ENCODE measurements at regions not wholly inside any gene's neighbourhood (a gene's known extent, or its start where the extent isn't known, plus 50 kb on each side); places are given as distances from the start of the nearest gene placed in this dataset.

DNA sequence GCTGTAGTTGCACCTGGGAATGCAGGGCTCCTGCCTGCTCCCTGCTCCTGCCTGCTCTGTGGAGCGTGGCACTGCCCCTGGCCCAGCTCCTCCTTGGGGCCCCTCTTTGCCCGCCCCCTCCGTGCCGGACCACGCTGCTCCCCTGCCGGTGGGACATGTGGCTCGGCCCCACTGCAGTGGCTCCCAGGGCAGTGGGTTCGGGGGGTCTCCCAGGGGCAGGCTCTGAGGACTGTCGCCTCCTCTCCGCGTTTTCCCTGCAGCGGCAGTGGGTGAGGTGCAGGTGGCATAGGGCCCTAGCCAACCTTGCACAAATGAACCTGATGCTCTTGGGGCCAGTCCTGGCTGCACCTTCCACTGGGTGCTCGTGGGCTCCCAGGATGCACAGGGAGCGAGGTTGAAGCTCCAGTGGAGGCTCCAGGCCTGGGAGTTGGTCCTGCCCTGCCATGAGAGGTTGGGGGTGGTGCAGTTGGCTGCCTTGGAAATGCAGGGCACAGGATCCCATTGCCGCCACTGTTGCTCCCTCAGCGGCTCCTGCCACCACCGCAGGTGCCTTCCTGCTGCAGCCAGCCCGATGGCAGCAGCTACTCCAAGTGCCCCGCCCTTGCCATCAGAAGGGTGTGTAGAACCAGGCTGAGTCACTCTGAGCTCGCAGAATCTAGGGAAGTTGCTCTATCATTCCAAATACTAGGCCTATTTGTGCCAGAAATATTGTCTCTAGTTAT, 313.1 kb upstream of the SYT4 start:
- H3K4me3 ChIP-seq (ENCODE audit: low read depth, low read length): no peak overlapping the region
- TF ChIP-seq, protein P1, sequence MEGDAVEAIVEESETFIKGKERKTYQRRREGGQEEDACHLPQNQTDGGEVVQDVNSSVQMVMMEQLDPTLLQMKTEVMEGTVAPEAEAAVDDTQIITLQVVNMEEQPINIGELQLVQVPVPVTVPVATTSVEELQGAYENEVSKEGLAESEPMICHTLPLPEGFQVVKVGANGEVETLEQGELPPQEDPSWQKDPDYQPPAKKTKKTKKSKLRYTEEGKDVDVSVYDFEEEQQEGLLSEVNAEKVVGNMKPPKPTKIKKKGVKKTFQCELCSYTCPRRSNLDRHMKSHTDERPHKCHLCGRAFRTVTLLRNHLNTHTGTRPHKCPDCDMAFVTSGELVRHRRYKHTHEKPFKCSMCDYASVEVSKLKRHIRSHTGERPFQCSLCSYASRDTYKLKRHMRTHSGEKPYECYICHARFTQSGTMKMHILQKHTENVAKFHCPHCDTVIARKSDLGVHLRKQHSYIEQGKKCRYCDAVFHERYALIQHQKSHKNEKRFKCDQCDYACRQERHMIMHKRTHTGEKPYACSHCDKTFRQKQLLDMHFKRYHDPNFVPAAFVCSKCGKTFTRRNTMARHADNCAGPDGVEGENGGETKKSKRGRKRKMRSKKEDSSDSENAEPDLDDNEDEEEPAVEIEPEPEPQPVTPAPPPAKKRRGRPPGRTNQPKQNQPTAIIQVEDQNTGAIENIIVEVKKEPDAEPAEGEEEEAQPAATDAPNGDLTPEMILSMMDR (IDR thresholded peaks at IDR 0.05; ENCODE audit: low read depth, low read length): no peak

DNA sequence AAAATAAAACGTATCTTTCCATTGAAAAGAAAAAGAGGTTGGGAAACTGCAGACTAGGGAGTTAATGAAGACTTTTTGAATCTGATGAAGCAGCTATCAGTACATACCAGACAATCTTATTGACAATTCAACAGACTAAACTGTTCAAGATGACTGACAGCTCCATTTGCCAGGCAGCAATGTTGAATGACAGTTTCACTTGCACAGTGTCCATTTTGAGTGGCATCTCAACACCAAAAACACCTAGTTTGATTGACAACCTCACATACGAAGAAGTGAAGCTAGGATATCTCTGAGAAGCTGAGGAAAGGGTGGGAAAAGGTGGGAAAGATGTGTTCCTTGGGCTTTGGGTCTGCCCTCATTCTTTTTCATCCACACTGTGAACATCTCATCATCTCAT, 315.0 kb upstream of the SYT4 start:
- no peak overlapping the region for H3K4me3 ChIP-seq (ENCODE audit: low read depth, low read length)
- TF ChIP-seq, protein P1 (IDR thresholded peaks at IDR 0.05; ENCODE audit: low read depth, low read length): no peak

DNA sequence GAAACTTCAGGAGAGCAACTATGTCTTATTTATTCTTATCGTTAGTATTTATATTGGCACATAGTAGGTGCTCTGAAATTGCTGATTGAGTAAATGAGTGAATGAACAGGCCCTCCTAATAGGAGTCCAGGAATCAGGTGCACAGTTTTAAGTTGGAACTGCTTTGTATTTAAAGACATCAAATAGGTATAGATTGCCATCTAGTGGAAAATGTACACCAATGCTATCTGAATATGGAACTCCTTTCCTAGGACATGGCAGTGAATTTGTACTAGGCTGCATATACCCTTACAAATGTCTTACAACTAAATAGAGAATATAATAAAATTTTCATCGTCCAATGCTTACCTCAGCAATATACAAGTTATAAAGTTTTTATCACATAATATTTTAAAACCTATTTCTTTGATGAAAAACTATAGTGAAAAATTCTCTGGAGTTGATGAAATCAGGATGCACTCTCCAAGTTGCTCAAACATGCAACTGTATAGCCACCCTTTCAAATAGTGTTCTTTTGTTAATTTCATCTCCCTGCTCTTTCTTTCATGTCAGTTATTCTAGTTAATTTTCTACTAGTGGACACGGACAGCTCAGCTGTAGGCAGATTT, 318.9 kb upstream of the SYT4 start:
- TF ChIP-seq, protein P1 (IDR thresholded peaks at IDR 0.05; ENCODE audit: low read depth, low read length): no peak
- H3K4me3 ChIP-seq (ENCODE audit: low read depth, low read length): no peak overlapping the region

DNA sequence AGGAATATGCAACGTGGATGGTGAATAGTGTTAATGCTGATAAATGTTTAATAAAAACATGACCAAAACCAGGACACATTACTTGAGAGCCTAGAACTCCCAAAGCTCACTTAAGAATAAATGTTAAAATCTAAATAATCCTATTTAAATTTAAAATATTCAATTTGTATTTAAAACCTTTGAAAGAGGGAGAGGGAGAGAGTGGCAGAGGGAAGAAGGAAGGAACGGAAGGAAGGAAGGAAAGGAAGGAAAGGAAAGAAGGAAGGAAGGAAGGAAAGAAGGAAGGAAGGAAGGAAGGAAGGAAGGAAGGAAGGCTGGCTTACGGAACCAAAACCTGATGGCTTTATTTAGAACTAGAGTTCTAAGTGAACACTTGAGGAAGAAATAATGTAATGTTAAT, 324.1 kb upstream of the SYT4 start:
- TF ChIP-seq, protein P1 (IDR thresholded peaks at IDR 0.05; ENCODE audit: low read depth, low read length): no peak

DNA sequence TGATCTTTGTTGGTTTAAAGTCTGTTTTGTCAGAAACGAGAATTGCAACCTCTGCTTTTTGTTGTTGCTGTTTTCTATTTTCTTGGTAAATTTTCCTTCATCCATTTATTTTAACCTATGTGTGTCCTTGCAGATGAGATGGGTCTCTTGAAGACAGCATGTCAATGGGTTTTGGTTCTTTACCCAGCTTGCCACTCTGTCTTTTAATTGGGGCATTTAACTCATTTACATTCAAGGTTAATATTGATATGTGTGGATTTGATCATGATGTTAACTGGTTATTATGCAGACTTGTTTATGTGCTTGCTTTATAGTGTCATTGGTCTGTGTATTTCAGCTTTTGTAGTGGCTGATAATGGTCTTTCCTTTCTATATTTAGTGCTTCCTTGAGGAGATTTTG, 327.9 kb upstream of the SYT4 start:
- TF ChIP-seq, protein P1 (IDR thresholded peaks at IDR 0.05; ENCODE audit: low read depth, low read length): no peak
- no peak overlapping the region for H3K4me3 ChIP-seq (ENCODE audit: low read depth, low read length)

More for the DNA sequence above, 324.1 kb upstream of the SYT4 start:
- no peak overlapping the region for H3K4me3 ChIP-seq (ENCODE audit: low read depth, low read length)

DNA sequence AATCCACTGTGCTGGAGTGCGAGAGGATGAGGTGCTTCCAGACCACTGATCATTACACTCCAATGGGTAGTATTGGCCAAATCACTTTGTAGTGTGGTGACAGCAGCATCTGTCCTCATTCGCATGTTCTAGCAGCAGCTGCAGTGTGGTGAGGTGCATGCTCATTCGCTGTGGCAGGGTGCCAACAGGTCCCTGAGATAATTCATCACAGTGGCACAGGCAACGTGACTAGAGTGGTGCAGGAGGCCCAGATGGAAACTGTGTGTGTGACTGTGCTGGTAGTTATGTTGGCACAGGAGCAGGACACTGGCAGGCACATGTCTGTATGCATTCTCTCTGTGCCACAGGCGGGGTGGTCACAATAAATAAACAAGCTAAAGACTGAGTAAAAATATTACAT, 329.5 kb upstream of the SYT4 start:
- H3K4me3 ChIP-seq (ENCODE audit: low read depth, low read length): no peak overlapping the region

DNA sequence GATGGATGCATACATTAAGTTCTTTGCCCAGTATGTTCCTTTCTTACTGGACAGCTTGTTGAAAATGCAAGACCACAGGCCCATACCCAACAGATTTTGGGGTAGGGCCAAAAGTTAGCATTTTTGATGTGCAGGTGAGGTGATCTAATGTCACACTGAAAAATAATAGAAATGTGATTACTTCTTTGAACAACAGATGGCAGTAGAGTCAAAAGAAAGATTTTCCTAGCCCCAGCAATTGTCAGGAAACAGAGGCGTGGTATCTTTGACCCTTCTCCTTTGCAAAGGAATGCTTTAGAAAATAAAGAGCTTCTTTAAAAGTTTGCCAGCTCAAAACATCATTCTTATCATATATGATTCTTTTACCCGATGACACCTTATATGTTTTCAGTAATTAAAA, 343.6 kb upstream of the SYT4 start:
- TF ChIP-seq, protein P1 (IDR thresholded peaks at IDR 0.05; ENCODE audit: low read depth, low read length): no peak
- no peak overlapping the region for H3K4me3 ChIP-seq (ENCODE audit: low read depth, low read length)

More for the DNA sequence above, 329.5 kb upstream of the SYT4 start:
- TF ChIP-seq, protein P1 (IDR thresholded peaks at IDR 0.05; ENCODE audit: low read depth, low read length): no peak
